GM21786 (cell line): ENCODE measurements at regions not wholly inside any gene's neighbourhood (a gene's known extent, or its start where the extent isn't known, plus 50 kb on each side); places are given as distances from the start of the nearest gene placed in this dataset.
"Not testable (repeated sequence)": the region's sequence is repeated elsewhere in the genome, so short reads cannot be mapped to it uniquely, and the experiment has no call there.

Experiments
- ATAC-seq: cut with Tn5 transposase; IDR thresholded peaks from one replicate; pipeline ENCODE4 v1.9.1; 2021; ENCODE audit not compliant: unreplicated experiment

DNA sequence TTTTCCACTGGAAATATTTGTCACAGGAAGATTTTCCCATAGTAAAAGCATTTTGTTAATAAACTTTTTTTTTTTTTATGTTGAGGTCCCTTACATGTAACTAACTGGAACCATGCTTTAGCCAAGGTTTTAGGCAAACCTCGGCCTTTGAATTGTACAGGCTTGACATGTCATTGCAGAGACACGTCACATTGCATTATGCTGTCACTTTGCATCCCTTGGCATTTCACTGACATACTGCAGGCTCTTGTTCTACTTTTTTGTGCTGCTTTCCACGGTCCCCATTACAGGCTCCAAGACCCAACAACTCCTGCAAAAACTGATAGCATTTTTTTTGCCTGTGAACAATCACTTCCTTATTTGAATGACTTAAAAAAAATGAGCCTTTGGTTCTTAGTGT, 724.3 kb downstream of the TTLL7 start:
- not testable (repeated sequence) for ATAC-seq

DNA sequence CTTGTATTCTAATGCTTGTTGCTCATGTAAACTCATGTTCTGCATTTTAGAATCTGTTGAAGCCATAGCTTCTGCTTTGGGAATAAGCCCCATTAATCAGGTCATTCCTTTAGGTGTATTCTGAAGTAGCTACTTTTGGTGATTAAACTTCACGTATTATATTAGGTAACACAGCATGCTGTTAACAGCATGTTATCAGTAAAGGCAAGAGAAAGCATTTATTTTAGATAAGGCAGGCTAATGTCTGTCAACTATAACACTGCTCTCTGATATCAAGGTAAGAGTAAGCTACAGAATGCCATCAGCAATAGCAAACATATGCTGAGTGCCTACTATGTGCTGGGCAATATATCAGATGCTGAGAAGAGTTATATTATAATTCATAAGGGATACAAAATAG, 726.4 kb downstream of the TTLL7 start:
- ATAC-seq, result not testable (repeated sequence)

DNA sequence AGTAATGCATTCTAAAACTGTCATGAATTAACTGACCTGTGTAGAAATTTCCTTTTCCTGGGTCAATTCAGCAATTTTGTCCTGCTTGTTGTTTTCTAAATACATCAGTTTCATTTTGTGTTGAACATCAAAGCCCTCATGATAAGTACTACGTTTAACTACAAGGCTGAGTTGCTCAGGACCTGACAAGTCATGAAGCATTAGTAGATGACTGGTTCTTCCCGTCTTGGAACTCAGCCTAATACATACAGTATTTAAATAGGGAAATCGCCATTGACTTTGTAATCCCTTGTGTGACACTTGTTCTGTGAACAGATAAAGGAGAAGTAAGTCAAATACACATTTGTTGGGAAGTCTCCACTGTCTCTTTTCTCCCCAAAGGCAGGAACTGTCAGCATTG, 727.1 kb downstream of the TTLL7 start:
- ATAC-seq, result not testable (repeated sequence)

DNA sequence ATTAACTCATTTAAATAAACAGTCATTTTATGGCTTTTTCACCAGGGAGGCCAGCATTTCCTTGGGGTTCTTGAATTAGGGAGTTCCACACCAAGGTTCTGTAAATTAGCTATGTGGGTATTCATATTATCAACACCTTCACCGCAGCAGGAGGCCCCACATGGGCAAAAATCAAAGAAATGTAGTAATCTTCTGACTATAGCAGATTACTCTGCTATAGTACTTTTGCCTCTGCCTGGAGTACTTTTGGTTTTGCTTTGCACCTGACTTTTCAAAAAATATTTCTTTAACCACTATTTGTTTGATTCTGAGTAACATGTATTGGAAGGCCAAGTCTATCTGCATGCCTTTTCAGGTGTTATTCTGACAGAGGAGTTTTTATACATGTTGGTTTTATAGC, 728.1 kb downstream of the TTLL7 start:
- not testable (repeated sequence) for ATAC-seq

DNA sequence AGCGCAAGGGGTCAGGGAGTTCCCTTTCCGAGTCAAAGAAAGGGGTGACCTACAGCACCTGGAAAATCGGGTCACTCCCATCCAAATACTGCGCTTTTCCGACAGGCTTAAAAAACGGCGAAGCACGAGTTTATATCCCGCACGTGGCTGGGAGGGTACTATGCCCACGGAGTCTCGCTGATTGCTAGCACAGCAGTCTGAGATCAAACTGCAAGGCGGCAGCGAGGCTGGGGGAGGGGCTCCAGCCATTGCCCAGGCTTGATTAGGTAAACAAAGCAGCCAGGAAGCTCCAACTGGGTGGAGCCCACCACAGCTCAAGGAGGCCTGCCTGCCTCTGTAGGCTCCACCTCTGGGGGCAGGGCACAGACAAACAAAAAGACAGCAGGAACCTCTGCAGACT, 735.1 kb downstream of the TTLL7 start:
- not testable (repeated sequence) for ATAC-seq

DNA sequence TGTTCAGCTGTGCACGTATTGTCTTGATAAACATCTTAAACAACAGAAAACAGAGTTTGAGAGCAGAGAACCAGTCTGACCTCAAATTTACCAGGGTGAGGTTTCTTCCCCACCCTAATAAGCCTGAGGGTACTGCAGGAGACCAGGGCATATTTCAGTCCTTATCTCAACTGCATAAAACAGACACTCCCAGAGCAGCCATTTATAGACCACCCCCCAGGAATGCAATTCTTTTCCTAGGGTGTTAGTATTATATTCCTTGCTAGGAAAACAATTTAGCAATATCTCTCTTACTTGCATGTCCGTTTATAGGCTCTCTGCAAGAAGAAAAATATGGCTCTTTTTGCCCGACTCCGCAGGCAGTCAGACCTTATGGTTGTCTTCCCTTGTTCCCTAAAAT, 747.2 kb downstream of the TTLL7 start:
- ATAC-seq, result not testable (repeated sequence)

DNA sequence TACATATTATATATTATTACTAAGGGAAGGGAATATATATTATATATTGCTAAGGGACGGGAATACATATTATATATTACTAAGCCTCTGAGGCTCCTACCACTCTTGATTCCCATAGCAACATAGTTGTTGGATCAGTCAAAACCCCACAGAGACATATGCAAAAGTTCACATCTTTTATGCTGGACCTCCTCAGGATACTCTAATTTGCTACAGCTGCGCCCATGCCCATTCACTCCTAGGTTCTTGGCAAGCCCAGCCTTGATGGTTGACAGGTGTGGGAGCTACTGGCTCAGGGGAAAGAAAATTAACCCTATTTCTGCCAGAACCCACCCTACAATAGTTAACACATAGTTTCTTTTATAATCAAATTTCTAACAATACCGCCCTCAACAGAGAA, 752.2 kb downstream of the TTLL7 start:
- ATAC-seq, result not testable (repeated sequence)

DNA sequence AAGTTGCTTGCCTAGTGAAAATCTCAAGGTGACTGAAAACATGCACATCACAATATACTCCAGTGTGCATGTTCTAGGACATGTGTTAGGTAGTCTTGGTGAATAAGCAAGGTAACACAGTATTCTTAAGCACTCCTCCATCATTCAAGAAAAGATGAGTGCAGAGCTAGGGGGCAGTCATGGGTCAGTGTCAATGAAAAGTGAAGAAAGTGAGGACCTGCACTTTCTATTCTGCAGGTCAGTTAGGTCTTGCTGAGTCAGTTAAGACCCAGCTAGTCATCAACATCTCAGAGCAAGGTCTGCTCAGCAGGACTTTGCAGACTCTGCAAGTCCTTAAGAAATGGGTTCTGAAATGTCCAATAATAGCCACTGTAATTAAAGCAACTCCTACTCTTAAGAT, 754.1 kb downstream of the TTLL7 start:
- ATAC-seq, result not testable (repeated sequence)

DNA sequence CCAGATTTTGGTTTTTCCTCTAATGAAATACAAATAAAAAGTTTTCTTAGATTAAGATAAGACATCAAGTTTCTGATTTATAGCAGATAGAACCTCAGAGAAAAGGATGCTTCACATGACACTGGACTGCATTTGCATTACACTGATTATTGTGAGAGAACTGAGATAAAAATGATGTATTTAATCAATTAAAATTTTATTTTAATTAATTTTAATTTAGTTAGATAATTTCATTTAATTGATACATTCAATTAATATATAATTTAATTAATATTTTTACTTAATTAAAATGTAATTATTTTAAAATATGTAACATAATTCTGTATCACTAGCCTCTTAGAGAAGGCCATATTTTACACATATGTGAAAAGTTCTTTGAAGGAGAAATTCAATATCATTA, 759.4 kb downstream of the TTLL7 start:
- ATAC-seq, result not testable (repeated sequence)

DNA sequence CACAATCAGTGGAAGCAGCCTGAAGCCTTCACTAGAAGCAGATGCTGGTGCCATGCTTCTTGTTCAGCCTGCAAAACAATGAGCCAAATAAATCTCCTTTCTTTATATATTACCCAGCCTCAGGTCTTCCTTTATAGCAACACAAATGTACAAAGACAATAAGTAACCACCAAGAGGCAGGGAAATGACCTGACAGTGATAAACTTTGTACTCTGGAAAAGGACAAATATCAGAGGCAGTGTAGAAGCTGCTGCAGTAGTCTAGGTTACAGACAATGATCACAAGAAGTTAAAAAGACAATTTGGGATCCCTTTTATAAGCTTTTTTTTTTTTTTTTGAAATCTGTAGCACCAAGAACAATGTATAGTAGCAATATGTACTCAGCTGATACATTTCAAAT, 760.3 kb downstream of the TTLL7 start:
- ATAC-seq, result not testable (repeated sequence)

DNA sequence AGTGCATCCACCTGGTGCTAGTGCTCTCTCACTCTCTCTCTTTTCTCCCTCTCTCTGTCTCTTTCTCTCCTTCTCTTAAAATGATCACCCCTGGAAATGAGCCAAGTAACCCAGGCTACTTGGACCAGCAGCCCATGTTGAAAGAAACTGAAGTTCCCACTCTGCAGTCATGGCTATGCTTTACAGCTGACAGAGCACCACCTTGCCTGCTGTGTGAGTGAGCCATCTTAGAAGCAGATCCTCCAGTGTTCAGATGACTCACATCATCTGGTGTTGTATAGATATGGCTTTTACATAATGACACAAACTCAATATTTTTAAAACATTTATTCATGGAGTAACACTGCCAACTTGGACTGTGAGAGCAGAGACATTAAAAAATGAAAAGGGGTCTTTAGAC, 779.1 kb downstream of the TTLL7 start:
- not testable (repeated sequence) for ATAC-seq

DNA sequence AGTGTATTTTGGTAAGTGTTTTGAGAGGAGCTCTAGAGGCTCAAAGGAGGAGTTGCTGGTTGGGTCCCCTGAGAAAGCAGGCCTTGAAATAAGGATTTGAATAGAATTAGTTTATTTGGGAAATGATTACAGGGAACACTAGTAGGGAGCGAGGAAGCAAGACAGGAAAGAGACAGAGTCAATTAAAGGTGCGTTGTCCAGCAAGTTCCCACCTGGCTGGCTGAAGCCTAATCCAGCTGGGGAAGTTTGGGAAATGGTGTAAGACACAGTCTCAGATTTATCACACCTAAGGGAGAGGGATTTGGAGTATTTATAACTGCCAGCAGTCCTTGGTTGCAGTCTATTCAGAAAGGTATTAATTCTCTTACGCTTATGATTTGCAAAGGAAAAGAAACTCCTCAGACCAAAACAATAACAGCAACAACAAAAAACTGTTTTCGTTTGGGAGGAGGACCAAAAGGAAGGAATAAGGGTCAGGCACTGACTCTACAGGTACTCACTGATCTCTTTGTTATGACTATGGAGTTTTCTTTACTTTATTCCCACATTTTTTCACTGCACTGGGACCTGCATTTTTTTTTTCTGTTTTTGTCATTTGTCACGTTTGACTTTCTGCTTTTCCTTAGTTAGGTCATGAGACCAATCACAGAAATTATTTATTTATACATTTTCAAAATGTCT, 780.8 kb downstream of the TTLL7 start:
- ATAC-seq, result not testable (repeated sequence)

DNA sequence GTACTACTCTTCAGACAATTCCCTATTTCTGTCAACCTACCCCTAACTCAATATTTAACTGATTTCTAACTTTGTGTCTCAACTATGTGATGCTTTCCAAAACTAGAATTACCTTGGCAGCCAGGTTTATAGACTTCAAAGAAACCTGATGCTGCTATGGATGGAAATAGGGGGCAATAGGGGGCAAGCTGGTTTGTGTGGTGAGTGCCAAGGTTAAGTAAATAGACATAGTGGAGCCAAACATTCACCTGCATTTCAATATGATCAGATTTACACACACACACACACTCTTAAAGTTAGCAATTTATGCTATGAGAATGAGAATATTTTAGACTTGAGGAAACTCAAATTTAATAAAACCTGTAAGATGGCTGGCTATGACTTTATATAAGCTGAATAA, 784.6 kb downstream of the TTLL7 start:
- not testable (repeated sequence) for ATAC-seq

DNA sequence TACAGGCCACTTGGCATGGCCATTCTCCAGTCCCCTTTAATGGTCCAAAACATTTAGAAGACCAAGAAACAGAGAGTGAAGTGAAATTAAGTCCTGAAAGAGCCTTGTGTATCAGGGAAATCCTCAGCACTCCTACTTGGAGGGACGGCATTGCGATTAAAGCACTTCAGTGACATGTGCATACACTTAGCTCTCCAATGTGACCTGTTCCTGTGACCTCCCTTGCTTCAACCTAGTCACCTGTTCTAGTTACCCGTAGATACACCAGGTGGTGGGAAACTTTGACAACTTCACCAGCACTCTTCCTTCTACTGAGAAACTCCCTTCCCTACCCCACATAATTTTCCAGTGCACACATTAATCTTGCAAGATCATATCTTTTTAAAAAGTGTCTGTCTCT, 785.3 kb downstream of the TTLL7 start:
- not testable (repeated sequence) for ATAC-seq

DNA sequence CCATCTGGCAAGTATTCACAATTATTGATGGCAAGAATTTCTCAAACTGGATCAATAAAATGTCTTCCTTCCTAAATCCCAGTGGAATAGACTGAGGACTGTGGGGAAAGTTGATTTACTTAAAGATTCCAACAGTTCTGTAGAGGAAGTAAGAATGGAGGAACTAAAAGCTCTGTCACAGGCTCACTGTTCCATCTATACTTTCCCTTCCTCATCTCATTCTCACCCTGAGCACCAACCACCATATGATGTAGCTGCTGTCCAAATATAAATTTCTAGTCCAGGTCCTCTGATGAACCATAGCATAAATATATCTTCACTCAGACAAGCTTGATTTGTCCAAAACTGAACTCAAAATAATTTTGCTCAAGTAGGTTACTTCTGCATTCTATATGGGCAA, 786.9 kb downstream of the TTLL7 start:
- ATAC-seq, result not testable (repeated sequence)

DNA sequence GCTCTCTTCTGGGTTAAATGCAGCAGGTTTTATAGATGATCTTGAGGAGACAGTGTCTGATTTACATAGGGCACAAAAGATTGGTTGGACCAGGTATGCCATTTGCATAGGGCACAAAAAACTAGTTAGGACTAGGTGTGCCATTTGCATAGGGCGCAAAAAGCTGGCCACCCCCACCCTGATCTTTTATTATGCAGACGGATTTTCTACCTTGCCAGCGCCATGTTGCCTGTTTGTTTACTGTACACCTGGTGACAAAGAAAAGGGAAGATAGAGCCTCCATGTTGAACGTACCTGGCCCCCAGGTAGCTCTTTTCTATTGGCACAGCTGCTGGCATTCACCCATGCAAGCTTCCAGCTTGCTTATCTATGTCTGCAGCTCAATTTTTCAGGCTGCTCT, 790.4 kb downstream of the TTLL7 start:
- not testable (repeated sequence) for ATAC-seq

DNA sequence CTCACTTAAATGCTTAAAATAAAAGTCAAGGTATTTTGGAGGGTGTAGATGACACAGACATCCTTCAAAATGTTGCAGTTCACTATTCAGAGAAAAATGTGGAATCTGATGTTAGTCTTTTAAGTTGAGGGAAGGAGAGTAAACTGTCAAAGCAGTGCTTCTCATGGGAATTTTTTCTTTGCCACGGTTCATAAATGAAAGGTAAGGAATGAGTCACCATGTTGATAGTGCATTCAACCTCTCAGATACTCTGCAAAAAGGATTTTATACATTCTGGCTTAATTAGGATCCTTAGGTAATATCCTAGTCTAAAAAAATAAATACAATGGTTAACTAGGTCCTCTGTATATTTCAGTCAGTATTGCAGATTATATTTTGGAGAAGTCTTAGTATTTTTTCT, 804.3 kb downstream of the TTLL7 start:
- not testable (repeated sequence) for ATAC-seq

DNA sequence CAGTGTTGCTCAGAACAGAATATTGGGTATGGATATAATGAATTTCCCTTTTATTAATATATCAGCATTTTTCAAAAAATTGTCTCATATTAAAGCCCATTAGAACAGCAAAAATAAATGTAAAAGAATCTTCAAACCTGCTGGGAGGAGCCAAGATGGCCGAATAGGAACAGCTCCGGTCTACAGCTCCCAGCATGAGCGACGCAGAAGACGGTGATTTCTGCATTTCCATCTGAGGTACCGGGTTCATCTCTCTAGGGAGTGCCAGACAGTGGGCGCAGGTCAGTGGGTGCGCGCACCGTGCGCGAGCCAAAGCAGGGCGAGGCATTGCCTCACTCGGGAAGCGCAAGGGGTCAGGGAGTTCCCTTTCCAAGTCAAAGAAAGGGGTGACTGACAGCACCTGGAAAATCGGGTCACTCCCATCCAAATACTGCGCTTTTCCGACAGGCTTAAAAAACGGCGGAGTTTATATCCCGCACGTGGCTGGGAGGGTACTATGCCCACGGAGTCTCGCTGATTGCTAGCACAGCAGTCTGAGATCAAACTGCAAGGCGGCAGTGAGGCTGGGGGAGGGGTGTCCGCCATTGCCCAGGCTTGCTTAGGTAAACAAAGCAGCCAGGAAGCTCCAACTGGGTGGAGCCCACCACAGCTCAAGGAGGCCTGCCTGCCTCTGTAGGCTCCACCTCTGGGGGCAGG, 816.8 kb downstream of the TTLL7 start:
- not testable (repeated sequence) for ATAC-seq

DNA sequence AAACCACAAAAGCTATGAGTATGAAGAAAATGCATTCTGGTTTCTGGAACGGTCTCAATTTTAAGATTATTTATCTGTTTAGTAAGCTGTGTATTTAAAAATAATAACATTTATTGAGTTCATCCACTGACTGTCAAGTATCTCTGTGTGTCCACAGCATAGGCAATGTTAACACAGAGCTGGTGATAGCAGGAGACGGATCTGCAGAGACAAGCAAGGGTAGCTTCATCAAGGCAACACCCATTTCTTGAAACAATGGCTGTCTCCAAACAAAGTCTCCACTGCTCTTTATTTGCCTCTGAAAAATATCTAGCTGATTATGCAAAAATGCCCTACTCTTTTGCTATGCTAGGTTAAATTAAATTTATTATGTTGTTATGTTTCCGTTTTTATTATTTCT, 818.3 kb downstream of the TTLL7 start:
- not testable (repeated sequence) for ATAC-seq

DNA sequence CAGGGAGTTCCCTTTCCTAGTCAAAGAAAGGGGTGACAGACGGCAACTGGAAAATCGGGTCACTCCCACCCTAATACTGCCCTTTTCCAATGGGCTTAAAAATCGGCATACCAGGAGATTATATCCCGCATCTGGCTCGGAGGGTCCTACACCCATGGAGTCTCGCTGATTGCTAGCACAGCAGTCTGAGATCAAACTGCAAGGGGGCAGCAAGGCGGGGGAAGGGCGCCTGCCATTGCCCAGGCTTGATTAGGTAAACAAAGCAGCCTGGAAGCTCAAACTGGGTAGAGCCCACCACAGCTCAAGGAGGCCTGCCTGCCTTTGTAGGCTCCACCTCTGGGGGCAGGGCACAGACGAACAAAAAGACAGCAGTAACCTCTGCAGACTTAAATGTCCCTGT, 831.3 kb downstream of the TTLL7 start:
- ATAC-seq, result not testable (repeated sequence)

DNA sequence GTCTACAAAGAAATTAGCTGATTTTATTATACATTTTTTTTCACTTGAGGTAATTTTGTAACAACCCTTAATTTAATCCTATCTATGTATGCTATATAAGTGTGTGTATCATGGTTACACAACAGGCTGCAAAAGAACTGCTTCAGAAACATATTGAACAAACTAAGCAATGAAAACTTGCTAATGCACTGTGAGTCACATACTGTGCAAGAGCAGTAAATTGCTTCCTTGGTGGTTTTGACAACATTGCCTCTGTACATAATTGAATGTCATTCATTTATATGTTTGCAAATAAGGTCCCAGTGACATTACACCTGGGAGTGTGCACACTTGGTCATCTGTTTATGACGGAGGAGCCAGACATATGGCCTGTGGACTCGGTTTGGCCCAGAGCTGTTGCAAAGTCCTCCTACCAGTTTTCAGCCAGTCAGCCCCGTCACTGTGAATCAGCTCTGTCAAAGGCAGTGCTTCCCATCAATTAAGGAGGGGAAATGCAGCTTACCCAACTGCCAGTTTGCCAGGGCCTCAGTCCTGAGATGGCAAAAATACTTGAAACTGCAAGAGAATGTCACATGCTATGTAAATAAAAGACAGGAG, 835.0 kb downstream of the TTLL7 start:
- not testable (repeated sequence) for ATAC-seq

DNA sequence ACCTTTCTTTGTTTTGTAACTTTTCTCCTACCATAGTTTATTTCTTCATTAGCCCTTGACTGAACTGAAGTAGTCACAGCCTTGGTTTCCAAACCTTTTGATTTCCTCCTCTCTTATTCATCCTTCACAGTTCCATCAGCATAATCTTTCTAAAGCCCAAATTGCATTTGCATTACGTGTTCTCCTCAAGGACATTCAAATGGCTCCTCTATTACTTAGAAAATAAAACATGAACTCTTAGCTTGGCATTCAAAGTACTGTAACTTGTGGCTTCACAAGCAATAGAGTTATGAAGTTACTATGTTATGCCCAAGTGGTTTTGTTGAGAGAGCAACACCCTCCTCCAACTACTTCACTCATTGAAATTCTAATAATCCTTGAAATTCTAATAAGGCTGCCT, 840.0 kb downstream of the TTLL7 start:
- ATAC-seq, result not testable (repeated sequence)
